COLO668 (cell line): ENCODE measurements at regions not wholly inside any gene's neighbourhood (a gene's known extent, or its start where the extent isn't known, plus 50 kb on each side); places are given as distances from the start of the nearest gene placed in this dataset.
"Not testable (repeated sequence)": the region's sequence is repeated elsewhere in the genome, so short reads cannot be mapped to it uniquely, and the experiment has no call there.

Experiments used
- DNase-seq: peaks from one replicate; lab custom pipeline; 2025; ENCODE audit not compliant: unreplicated experiment; lab: John Stamatoyannopoulos, UW

DNA sequence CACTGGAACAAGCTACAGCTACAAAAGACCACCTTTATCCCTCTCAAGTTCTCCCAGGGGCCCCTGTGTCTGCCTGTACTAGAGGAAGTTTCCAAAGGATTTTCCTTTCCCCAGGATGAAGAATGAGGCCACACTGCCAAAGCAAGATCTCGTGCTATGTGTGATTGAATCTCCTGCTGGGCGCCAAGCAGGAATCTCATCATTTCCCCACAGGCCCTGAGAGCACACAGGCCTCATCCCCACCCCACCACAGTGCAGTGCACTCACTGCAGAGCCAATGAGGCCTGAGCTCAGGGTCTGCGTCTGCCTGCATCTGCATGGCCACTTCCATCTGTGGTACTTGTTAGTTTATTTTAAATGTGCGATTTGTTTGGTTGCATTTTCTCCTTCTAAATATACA, 387.4 kb upstream of the ASIC2 start:
- DNase-seq: no peak

DNA sequence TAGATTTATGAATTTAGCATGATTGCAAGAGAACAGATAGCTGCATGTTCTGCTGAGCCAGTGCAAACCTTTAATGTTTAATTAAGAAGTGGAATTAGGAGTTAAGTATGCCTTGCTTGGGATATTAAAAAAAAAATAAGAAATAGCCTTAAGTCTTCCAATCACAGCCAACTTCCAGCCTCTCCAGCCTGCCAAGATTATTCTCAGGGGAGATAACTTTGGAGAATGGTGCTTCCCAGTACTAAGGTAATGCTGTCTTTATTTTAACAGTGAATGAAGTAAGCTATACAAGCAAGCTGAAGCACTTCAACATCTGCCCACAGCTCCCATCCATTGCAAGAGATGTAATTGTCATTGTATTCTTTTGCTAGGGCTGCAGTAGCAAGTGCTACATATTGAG, 389.5 kb upstream of the ASIC2 start:
- no peak for DNase-seq

- DNase-seq: no peak
Observed at GRCh38 chr17:33684735-33685134, 391.6 kb upstream of the ASIC2 start.

DNA sequence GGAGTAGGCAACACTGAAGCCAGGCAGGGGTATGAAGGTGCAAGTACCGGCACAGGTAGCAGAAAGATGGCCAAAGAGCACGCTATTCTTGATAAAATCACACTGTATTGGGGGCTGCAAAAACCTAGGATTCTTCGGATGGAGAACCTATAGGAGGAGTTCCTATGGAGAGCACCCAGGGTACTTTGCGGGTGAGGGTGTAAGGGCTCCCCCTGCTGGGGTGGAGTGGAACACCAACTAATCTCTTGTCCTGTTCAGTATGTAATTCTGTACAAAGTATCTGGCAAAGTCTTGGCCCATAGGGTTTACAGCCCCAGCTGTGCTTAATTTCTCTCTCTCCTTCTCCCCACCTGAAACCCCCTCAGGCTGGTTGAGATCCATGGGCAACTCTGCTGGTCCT, 393.1 kb upstream of the ASIC2 start:
- peak; percentile 0 for DNase-seq

DNA sequence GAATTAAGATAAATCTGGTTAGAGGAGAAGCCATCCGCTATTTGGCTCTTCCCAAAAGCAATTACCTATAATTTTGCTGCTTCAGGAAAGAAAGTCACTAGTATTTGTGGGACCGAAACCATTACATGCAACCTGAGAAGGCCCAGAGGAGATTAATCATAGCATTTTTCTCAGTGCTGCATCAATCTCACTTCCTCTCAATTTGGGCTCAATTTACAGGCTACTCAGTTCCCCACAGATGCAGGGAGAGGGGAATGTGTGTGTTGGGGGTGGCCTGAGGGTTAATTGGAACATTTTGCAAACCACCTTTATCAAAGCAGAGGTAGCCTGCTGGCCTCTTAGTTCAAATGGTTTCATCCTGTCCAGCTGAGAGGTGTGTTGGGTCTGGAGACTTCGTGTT, 394.7 kb upstream of the ASIC2 start:
- no peak for DNase-seq

GRCh38 chr17:33688771-33689170, 395.7 kb upstream of the ASIC2 start:
- no peak for DNase-seq

- no peak for DNase-seq
Observed at GRCh38 chr17:33689725-33690124, 396.6 kb upstream of the ASIC2 start.

DNA sequence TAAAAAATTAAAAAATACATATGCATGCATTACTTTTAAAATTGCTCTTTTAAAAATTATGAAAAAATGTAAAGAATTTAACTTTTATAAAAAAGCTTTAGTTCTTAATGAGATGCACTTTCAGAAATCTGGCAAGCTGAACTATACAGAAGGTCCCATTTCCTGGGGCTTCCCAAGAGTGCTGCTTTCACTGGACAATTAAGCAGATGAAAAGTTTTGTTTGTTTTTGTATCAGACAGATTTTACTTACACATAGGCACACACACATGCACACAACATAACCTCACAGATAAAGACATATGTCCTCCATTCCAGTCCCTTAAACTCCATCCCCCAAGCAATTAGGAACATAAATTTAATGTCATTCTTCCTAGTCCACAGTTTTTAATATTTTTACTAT, 402.3 kb upstream of the ASIC2 start:
- no peak for DNase-seq

GRCh38 chr17:33696102-33696501, 403.0 kb upstream of the ASIC2 start:
- no peak for DNase-seq

DNA sequence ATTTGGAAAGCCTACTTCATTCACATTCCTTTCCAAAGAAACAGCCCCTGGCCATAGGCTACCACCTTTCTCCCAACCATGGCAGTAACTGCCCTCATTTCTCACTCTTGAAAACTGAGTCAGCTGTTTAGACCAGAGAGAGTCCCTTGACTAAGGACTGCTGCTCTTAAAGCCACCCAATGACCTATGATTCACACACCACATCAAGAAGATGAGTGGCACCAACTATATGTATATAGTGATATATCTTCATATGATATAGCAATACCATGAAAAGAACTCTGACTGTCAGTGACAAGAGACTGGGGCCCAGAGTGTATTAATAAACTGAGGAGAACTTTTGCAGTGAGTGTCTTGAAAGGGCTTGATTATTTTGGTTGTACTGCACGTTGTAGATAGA, 404.5 kb upstream of the ASIC2 start:
- no peak for DNase-seq

- no peak for DNase-seq
Observed at GRCh38 chr17:33701910-33702309, 408.8 kb upstream of the ASIC2 start.

DNA sequence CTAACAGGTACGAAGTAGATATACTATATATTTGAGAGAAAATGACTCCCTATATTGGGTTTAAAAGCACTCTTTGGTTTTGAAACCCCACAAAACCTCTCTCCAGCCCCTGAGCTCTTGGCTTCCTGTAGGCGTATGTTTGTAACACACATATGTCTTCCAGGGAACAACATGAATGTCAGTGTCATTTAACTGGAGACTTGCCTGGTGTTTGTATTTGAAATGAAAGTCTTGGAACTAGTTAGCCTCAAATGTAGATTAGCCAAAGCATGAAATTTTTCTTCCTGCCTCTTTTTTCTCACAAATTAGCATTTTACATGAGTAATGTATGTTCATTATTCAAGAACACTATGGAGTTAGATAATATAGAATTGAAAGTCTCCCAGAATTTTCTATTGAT, 411.8 kb upstream of the ASIC2 start:
- DNase-seq: no peak

- DNase-seq: no peak
Observed at GRCh38 chr17:33709881-33710280, 416.8 kb upstream of the ASIC2 start.

DNA sequence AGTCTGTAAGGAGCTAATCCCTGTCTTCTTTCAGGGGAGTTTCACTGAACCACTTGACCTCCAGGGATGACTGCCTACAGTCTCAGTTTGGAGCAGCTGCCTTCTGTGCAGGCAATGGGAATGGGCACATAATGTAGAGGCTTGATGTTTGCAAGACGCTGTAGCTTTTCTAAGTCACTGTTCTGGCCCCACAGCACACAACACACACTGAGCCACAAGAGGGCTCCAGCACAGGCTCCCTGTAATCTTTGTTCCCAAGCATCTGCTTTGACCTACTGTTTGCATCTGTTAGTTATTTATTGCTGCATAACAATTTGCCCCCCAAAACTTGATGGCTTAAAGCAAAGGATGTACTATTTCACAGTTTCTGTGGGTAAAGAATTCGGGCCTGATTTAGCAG, 419.0 kb upstream of the ASIC2 start:
- DNase-seq: no peak

DNA sequence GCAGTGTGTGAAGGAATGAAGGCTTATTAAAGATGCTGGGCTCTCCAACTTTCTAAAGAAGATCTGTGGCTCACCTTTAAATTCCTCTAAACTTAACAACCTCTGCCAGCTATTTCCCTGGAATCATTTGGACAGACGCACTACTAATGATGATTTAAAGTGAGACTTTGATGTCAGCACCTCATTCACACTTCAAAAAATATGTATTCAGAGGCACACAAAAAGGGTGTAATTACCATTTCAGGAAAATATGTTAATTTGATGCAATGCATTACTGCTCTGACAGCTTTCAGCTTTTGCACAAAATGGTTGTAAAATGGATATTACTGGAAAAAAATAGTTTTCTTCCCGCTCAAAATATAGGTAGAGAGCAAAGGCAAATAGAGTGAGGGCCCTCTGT, 423.9 kb upstream of the ASIC2 start:
- no peak for DNase-seq

GRCh38 chr17:33723736-33724135, 430.6 kb upstream of the ASIC2 start:
- DNase-seq: not testable (repeated sequence)

DNA sequence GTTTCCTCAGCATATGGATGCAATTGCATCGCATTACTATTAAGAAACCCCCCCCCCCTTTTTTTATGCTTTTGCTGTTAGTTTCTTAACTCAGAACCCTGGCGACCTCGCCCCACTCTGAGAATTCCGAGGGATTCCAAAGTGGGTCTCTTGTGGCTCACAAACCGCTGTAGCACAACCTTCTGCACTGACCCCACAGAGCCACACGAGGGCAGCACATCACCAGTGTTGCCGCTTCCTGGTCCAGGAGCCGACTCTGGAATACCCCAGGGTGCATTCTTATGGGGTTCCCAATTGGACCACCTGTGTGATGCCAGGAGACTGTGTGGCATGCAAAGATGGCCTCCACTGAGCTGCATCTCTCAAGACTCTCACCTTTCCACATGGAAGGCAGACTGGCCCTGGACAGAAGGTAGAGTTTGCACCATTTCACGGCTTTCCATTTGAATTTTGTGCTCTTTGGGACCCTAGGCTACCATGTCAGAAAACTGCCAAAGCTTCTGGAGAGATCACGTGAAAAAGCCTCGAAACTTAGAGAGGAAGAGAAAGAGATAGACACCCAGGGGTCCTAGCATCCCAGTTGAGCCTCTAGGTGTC, 432.7 kb upstream of the ASIC2 start:
- peak; percentile 3 for DNase-seq

GRCh38 chr17:33730131-33730530, 437.0 kb upstream of the ASIC2 start:
- no peak for DNase-seq

GRCh38 chr17:33732116-33732515, 439.0 kb upstream of the ASIC2 start:
- DNase-seq: no peak

DNA sequence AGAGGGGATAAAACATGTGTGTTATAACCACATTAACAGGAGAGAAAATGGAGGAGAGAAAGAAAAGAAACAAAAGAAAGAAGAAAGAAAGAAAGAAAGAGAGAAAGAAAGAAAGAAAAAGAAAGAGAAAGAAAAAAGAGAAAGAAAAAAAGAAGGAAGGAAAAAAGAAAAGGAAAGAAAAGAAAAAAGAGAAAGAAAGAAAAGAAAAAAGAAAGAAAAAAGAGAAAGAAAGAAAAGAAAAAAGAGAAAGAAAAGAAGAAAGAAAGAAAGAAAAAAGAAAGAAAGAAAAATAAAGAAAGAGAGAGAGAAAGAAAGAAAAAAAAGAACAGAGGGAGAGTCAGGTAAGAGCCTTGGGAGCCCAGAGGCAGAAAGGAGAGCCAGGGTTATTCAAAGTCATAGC, 446.6 kb upstream of the ASIC2 start:
- DNase-seq: no peak

DNA sequence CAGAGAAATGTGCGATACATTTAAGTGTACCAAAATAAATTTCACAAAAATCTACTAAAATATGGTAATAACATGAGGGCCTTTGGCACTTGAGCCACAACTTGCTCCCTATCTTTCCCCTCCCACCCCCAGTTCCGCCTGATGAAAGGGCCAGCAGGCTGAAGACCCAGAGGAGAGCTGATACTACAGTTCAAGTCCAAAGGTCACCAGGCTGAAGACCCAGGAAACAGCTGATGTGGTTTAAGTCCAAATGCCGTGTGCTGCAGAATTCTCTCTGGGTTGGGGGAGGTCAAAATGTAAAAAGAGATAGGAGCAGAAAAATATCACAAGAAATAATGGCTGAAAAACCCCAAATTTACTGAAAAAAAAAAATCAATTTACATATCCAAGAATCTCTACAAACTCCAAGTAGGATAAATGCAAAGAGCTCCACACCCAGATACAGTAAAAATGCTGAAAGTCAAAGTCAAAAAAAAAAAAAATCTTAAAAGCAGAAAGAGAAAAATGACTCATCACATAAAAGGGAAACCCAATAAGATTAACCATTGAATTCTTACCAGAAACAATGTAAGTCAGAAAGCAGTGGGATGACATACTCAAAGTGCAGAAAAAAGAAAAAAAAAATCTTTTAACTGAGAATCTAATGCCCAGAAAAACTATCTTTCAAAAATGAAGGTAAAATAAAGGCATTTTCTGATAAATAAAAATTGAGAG, 452.1 kb upstream of the ASIC2 start:
- DNase-seq: no peak

GRCh38 chr17:33749171-33749570, 456.1 kb upstream of the ASIC2 start:
- no peak for DNase-seq
